WERI-Rb-1 (cell line): ENCODE measurements at regions not wholly inside any gene's neighbourhood (a gene's known extent, or its start where the extent isn't known, plus 50 kb on each side); places are given as distances from the start of the nearest gene placed in this dataset.
"Not testable (repeated sequence)": the region's sequence is repeated elsewhere in the genome, so short reads cannot be mapped to it uniquely, and the experiment has no call there.

Experiments
- DNase-seq: peaks from one replicate; pipeline ENCODE4 v3.0.0-alpha.2; 2020
- H3K27ac ChIP-seq: fragments of 250-450 bp; sonication (Bioruptor Pico); 2 replicates; pipeline ENCODE4 v1.5.1; 2020; ENCODE audit warnings: mild to moderate bottlenecking, moderate library complexity
- H3K27me3 ChIP-seq: fragments of 250-450 bp; sonication (Bioruptor Pico); 2 replicates; pipeline ENCODE4 v1.5.1; 2021; ENCODE audit warnings: mild to moderate bottlenecking, low read depth, moderate library complexity; ENCODE audit not compliant: insufficient read depth, severe bottlenecking
- H3K36me3 ChIP-seq: fragments of 250-450 bp; sonication (Bioruptor Pico); 2 replicates; pipeline ENCODE4 v1.5.1; 2020; ENCODE audit warnings: mild to moderate bottlenecking, moderate library complexity
- H3K4me3 ChIP-seq: 2 replicates; pipeline ENCODE4 v1.5.1; 2011; ENCODE audit warnings: low read depth, mild to moderate bottlenecking, control low read depth, low read length
- H3K9me3 ChIP-seq: fragments of 250-450 bp; sonication (Bioruptor Pico); 2 replicates; pipeline ENCODE4 v1.5.1; 2021; ENCODE audit warnings: mild to moderate bottlenecking, moderate library complexity; ENCODE audit not compliant: severe bottlenecking
- CTCF ChIP-seq: IDR thresholded peaks from 2 replicates; pipeline ENCODE4 v1.5.1; 2011; ENCODE audit warnings: low read depth, mild to moderate bottlenecking, control low read depth, inconsistent platforms, low read length

GRCh38 chr11:97703851-97704250 lies 1314.0 kb downstream of the JRKL start:
- Histone ChIP-seq H3K9me3 (peaks cover 3% of the 10 kb centered on the region), H3K36me3 (no peaks in the 10 kb centered on the region), H3K4me3 (no peak overlapping the region), H3K27ac (peak overlapping the region; percentile 51), H3K27me3 (no peaks in the 10 kb centered on the region)
- no peak for TF ChIP-seq CTCF
- peak; percentile 30 for DNase-seq

GRCh38 chr11:97705441-97705840 lies 1315.3 kb upstream of the CNTN5 start:
- H3K9me3 ChIP-seq, H3K27ac ChIP-seq, H3K27me3 ChIP-seq, DNase-seq, H3K4me3 ChIP-seq, H3K36me3 ChIP-seq: not testable (repeated sequence)

- no peaks in the 10 kb centered on the region for H3K9me3 ChIP-seq
- no peak overlapping the region for H3K4me3 ChIP-seq
- H3K36me3 ChIP-seq: no peaks in the 10 kb centered on the region
- no peak for DNase-seq
- no peak overlapping the region for H3K27ac ChIP-seq
- H3K27me3 ChIP-seq: no peaks in the 10 kb centered on the region
- no peak for TF ChIP-seq CTCF
Observed at GRCh38 chr11:97717922-97718321, 1302.8 kb upstream of the CNTN5 start.

- Histone ChIP-seq H3K27ac (no peak overlapping the region), H3K4me3 (no peak overlapping the region), H3K36me3 (no peaks in the 10 kb centered on the region), H3K9me3 (no peaks in the 10 kb centered on the region), H3K27me3 (no peaks in the 10 kb centered on the region)
- no peak for TF ChIP-seq CTCF
- DNase-seq: no peak
Observed at GRCh38 chr11:97722065-97722464, 1298.7 kb upstream of the CNTN5 start.

- no peak overlapping the region for H3K4me3 ChIP-seq
- no peaks in the 10 kb centered on the region for H3K27me3 ChIP-seq
- no peaks in the 10 kb centered on the region for H3K9me3 ChIP-seq
- DNase-seq: no peak
- no peak overlapping the region for H3K27ac ChIP-seq
- no peaks in the 10 kb centered on the region for H3K36me3 ChIP-seq
- no peak for TF ChIP-seq CTCF
Observed at GRCh38 chr11:97722721-97723120, 1298.0 kb upstream of the CNTN5 start.

- no peaks in the 10 kb centered on the region for H3K36me3 ChIP-seq
Observed at GRCh38 chr11:97729546-97730272, 1291.0 kb upstream of the CNTN5 start.

More at GRCh38 chr11:97729546-97730272, 1291.0 kb upstream of the CNTN5 start:
- Histone ChIP-seq H3K27ac (no peak overlapping the region), H3K9me3 (no peaks in the 10 kb centered on the region), H3K4me3 (no peak overlapping the region), H3K27me3 (no peaks in the 10 kb centered on the region)
- no peak for DNase-seq
- no peak for TF ChIP-seq CTCF
